H9 (cell line): ENCODE measurements at regions not wholly inside any gene's neighbourhood (a gene's known extent, or its start where the extent isn't known, plus 50 kb on each side); places are given as distances from the start of the nearest gene placed in this dataset.
A peak's percentile ranks its signal among the peaks of the same experiment; 100 is the strongest.

ENCODE experiments used
- DNase-seq: peaks from one replicate; pipeline ENCODE4 v3.0.0-alpha.2; 2017
- H2AFZ ChIP-seq: one replicate; pipeline ENCODE4 v1.6.1; 2013; ENCODE audit warnings: mild to moderate bottlenecking, low read length, control low read depth, moderate library complexity
- H2AK5ac ChIP-seq: 2 replicates; pipeline ENCODE4 v1.6.1; 2013; ENCODE audit warnings: low read length, control low read depth, mixed read lengths; ENCODE audit not compliant: insufficient read length
- H2BK120ac ChIP-seq: one replicate; pipeline ENCODE4 v1.6.1; 2013; ENCODE audit warnings: low read depth, mild to moderate bottlenecking, low read length, control low read depth, inconsistent platforms; ENCODE audit not compliant: poor library complexity, severe bottlenecking
- H2BK12ac ChIP-seq: 2 replicates; pipeline ENCODE4 v1.6.1; 2013; ENCODE audit warnings: low read length, control low read depth, mixed read lengths, low read depth; ENCODE audit not compliant: insufficient read length
- H2BK15ac ChIP-seq: 2 replicates; pipeline ENCODE4 v1.6.1; 2013; ENCODE audit warnings: low read depth, low read length, control low read depth
- H2BK20ac ChIP-seq: one replicate; pipeline ENCODE4 v1.6.1; 2013; ENCODE audit warnings: low read depth, mild to moderate bottlenecking, low read length, control low read depth, inconsistent platforms; ENCODE audit not compliant: poor library complexity, severe bottlenecking
- H2BK5ac ChIP-seq: 2 replicates; pipeline ENCODE4 v1.6.1; 2013; ENCODE audit warnings: low read length, control low read depth, mixed read lengths; ENCODE audit not compliant: insufficient read length
- H3K14ac ChIP-seq: 2 replicates; pipeline ENCODE4 v1.6.1; 2013; ENCODE audit warnings: low read length, control low read depth; ENCODE audit not compliant: insufficient read depth
- H3K18ac ChIP-seq: 2 replicates; pipeline ENCODE4 v1.6.1; 2013; ENCODE audit warnings: low read depth, mild to moderate bottlenecking, mixed read lengths, low read length, control low read depth; ENCODE audit not compliant: insufficient read length
- H3K23ac ChIP-seq: 2 replicates; pipeline ENCODE4 v1.6.1; 2013; ENCODE audit warnings: low read length, control low read depth, mixed read lengths, low read depth; ENCODE audit not compliant: insufficient read length
- H3K23me2 ChIP-seq: 2 replicates; pipeline ENCODE4 v1.6.1; 2013; ENCODE audit warnings: low read depth, mild to moderate bottlenecking, mixed read lengths, low read length, control low read depth; ENCODE audit not compliant: insufficient read length, poor library complexity, severe bottlenecking
- H3K27ac ChIP-seq: 2 replicates; pipeline ENCODE4 v1.5.1; 2013; ENCODE audit warnings: low read length, control low read depth, mixed read lengths, low read depth; ENCODE audit not compliant: insufficient read length
- H3K27me3 ChIP-seq: 2 replicates; pipeline ENCODE4 v1.6.1; 2013; ENCODE audit warnings: low read length, control low read depth, inconsistent platforms; ENCODE audit not compliant: insufficient read depth
- H3K4ac ChIP-seq: 2 replicates; pipeline ENCODE4 v1.6.1; 2013; ENCODE audit warnings: low read depth, mild to moderate bottlenecking, control low read depth, inconsistent platforms, low read length, moderate library complexity
- H3K4me1 ChIP-seq: 2 replicates; pipeline ENCODE4 v1.6.1; 2013; ENCODE audit warnings: low read length, control low read depth, inconsistent platforms; ENCODE audit not compliant: insufficient read depth
- H3K4me2 ChIP-seq: 2 replicates; pipeline ENCODE4 v1.6.1; 2013; ENCODE audit warnings: low read length, control low read depth, mixed read lengths; ENCODE audit not compliant: insufficient read length, insufficient read depth
- H3K56ac ChIP-seq: 2 replicates; pipeline ENCODE4 v1.6.1; 2013; ENCODE audit warnings: low read depth, mild to moderate bottlenecking, mixed read lengths, low read length, control low read depth; ENCODE audit not compliant: insufficient read length
- H3K79me1 ChIP-seq: 2 replicates; pipeline ENCODE4 v1.6.1; 2013; ENCODE audit warnings: low read depth, mild to moderate bottlenecking, moderate library complexity, low read length, control low read depth, inconsistent platforms; ENCODE audit not compliant: insufficient read depth, poor library complexity, severe bottlenecking
- H3K79me2 ChIP-seq: 2 replicates; pipeline ENCODE4 v1.6.1; 2013; ENCODE audit warnings: low read length, control low read depth, inconsistent platforms; ENCODE audit not compliant: insufficient read depth
- H3K9ac ChIP-seq: 2 replicates; pipeline ENCODE4 v1.6.1; 2013; ENCODE audit warnings: low read length, control low read depth, mixed read lengths; ENCODE audit not compliant: insufficient read length; ENCODE audit errors: extremely low read depth
- H3K9me3 ChIP-seq: one replicate; pipeline ENCODE4 v1.6.1; 2013; ENCODE audit warnings: low read depth, low read length, inconsistent platforms; ENCODE audit not compliant: control insufficient read depth
- H3T11ph ChIP-seq: one replicate; pipeline ENCODE4 v1.6.1; 2013; ENCODE audit warnings: mild to moderate bottlenecking, low read length, control low read depth, inconsistent platforms
- H4K20me1 ChIP-seq: one replicate; pipeline ENCODE4 v1.6.1; 2013; ENCODE audit not compliant: control insufficient read depth, insufficient read length, insufficient read depth
- H4K5ac ChIP-seq: 2 replicates; pipeline ENCODE4 v1.6.1; 2013; ENCODE audit warnings: low read depth, mild to moderate bottlenecking, mixed read lengths, low read length, control low read depth; ENCODE audit not compliant: insufficient read length
- H4K8ac ChIP-seq: replicated peaks from 2 replicates; pipeline ENCODE4 v1.6.1; 2013; ENCODE audit warnings: low read length, control low read depth, mixed read lengths, low read depth; ENCODE audit not compliant: insufficient read length
- H4K91ac ChIP-seq: 2 replicates; pipeline ENCODE4 v1.6.1; 2013; ENCODE audit warnings: low read depth, mild to moderate bottlenecking, moderate library complexity, mixed read lengths, low read length, control low read depth; ENCODE audit not compliant: insufficient read length
- H3K27ac Mint-ChIP-seq, 3 experiments: 2 replicates in 2 of 3; 3 replicates in 1 of 3; pipeline ENCODE4 v1.8.0; 2020 to 2021; ENCODE audit warnings: mixed read lengths in 3 of 3, mild to moderate bottlenecking in 1 of 3, moderate library complexity in 1 of 3
- H3K27me3 Mint-ChIP-seq: 2 replicates; pipeline ENCODE4 v1.8.0; 2021; ENCODE audit warnings: low read depth, mild to moderate bottlenecking, moderate library complexity, mixed read lengths
- H3K36me3 Mint-ChIP-seq, 3 experiments: 2 replicates in 2 of 3; 3 replicates in 1 of 3; pipeline ENCODE4 v1.8.0; 2020 to 2021; ENCODE audit warnings: low read depth in 3 of 3, mixed read lengths in 3 of 3; ENCODE audit not compliant: insufficient read depth in 1 of 3
- H3K4me1 Mint-ChIP-seq, 2 experiments: 2 replicates each; pipeline ENCODE4 v1.8.0; 2020; ENCODE audit warnings: mixed read lengths in 2 of 2
- H3K4me3 Mint-ChIP-seq, 2 experiments: 2 replicates in 1 of 2; 3 replicates in 1 of 2; pipeline ENCODE4 v1.8.0; 2020 to 2021; ENCODE audit warnings: mild to moderate bottlenecking in 2 of 2, mixed read lengths in 2 of 2, moderate library complexity in 1 of 2
- H3K9me3 Mint-ChIP-seq, 2 experiments: 2 replicates in 1 of 2; 3 replicates in 1 of 2; pipeline ENCODE4 v1.8.0; 2020; ENCODE audit warnings: mild to moderate bottlenecking in 2 of 2, mixed read lengths in 2 of 2, moderate library complexity in 1 of 2
- CTCF ChIP-seq: fragments of 200-600 bp; sonication (generic); conservative IDR thresholded peaks from 3 replicates; pipeline ENCODE4 v1.8.0; 2021; ENCODE audit warnings: antibody characterized with exemption, mild to moderate bottlenecking
- WGBS: extraction: QIAGEN DNeasy Blood & Tissue Kit; methylation state at CpG from one replicate; pipeline ENCODE4 v1.1.7; 2013; ENCODE audit warnings: missing lambda C conversion rate, low lambda C conversion rate, mixed read lengths; ENCODE audit not compliant: insufficient read length; ENCODE audit errors: extremely low coverage; 5-methylcytosine and 5-hydroxymethylcytosine counted together

GRCh38 chr12:78759367-78759766 lies 105.2 kb upstream of the SYT1 start:
- Histone ChIP-seq H3K27ac (no peak overlapping the region), H2AK5ac (no peak overlapping the region), H3K4me2 (no peak overlapping the region), H2AFZ (no peak overlapping the region), H2BK15ac (no peak overlapping the region), H3K4ac (no peak overlapping the region), H3K14ac (no peak overlapping the region), H2BK12ac (no peak overlapping the region), H4K5ac (no peak overlapping the region), H3K79me2 (no peaks in the 10 kb centered on the region), H2BK20ac (no peak overlapping the region), H3K23me2 (no peaks in the 10 kb centered on the region), H2BK5ac (no peak overlapping the region), H4K8ac (no peak overlapping the region), H3K56ac (no peak overlapping the region), H3K4me1 (no peaks in the 10 kb centered on the region), H3K23ac (no peak overlapping the region), H3K18ac (no peak overlapping the region), H3K9me3 (no peaks in the 10 kb centered on the region), H3T11ph (no peak overlapping the region), H4K20me1 (no peaks in the 10 kb centered on the region), H3K27me3 (no peaks in the 10 kb centered on the region), H2BK120ac (no peak overlapping the region), H3K79me1 (no peaks in the 10 kb centered on the region), H4K91ac (no peak overlapping the region), H3K9ac (no peak overlapping the region)
- H3K27me3 Mint-ChIP-seq, result no peaks in the 10 kb centered on the region
- no peak overlapping the region for H3K4me3 Mint-ChIP-seq
- no peaks in the 10 kb centered on the region for H3K4me1 Mint-ChIP-seq
- no CpG with 5 or more reads among the region's 4 CpGs for WGBS
- H3K9me3 Mint-ChIP-seq, result peaks cover 0 to 4% of the 10 kb centered on the region in 2 experiments; a peak in 4 of 5 replicates
- H3K27ac Mint-ChIP-seq, result no peak overlapping the region
- peak; percentile 38 for DNase-seq
- peaks cover 0 to 5% (median 0%) of the 10 kb centered on the region in 3 experiments; a peak in 1 of 7 replicates for H3K36me3 Mint-ChIP-seq
- no peak for TF ChIP-seq CTCF
